Smooth muscle cell (in vitro differentiated cells): ENCODE measurements at regions not wholly inside any gene's neighbourhood (a gene's known extent, or its start where the extent isn't known, plus 50 kb on each side); places are given as distances from the start of the nearest gene placed in this dataset.

ENCODE experiments used
- DNase-seq: peaks from one replicate; lab custom pipeline; 2025; ENCODE audit not compliant: unreplicated experiment; lab: John Stamatoyannopoulos, UW
- H2AFZ ChIP-seq: fragments of 200-600 bp; sonication (generic); 2 replicates; pipeline ENCODE4 v1.6.0; 2016; ENCODE audit warnings: antibody characterized with exemption, low read depth, mild to moderate bottlenecking
- H3F3A ChIP-seq: fragments of 200-600 bp; sonication (generic); 2 replicates; pipeline ENCODE4 v1.6.0; 2017; ENCODE audit warnings: antibody characterized with exemption, low read depth
- H3K27ac ChIP-seq: fragments of 200-600 bp; sonication (generic); 2 replicates; pipeline ENCODE4 v1.5.1; 2016; ENCODE audit warnings: low read depth, mild to moderate bottlenecking
- H3K27me3 ChIP-seq: fragments of 200-600 bp; sonication (generic); 2 replicates; pipeline ENCODE4 v1.6.1; 2016; ENCODE audit warnings: low read depth, mild to moderate bottlenecking
- H3K36me3 ChIP-seq: fragments of 200-600 bp; sonication (generic); 2 replicates; pipeline ENCODE4 v1.5.1; 2016; ENCODE audit warnings: low read depth
- H3K4me1 ChIP-seq: fragments of 200-600 bp; sonication (generic); 2 replicates; pipeline ENCODE4 v1.5.1; 2016; ENCODE audit warnings: low read depth
- H3K4me2 ChIP-seq: fragments of 200-600 bp; sonication (generic); 2 replicates; pipeline ENCODE4 v1.6.0; 2016; ENCODE audit warnings: mild to moderate bottlenecking
- H3K4me3 ChIP-seq: fragments of 200-600 bp; sonication (generic); 2 replicates; pipeline ENCODE4 v1.5.1; 2016; ENCODE audit warnings: mild to moderate bottlenecking
- H3K79me2 ChIP-seq: fragments of 200-600 bp; sonication (generic); 2 replicates; pipeline ENCODE4 v1.6.0; 2016; ENCODE audit warnings: low read depth, mild to moderate bottlenecking
- H3K9ac ChIP-seq: fragments of 200-600 bp; sonication (generic); 2 replicates; pipeline ENCODE4 v1.6.0; 2016; ENCODE audit warnings: low read depth
- H3K9me3 ChIP-seq: fragments of 200-600 bp; sonication (generic); replicated peaks from 2 replicates; pipeline ENCODE4 v1.5.1; 2016; ENCODE audit warnings: low read depth
- H4K20me1 ChIP-seq: fragments of 200-600 bp; sonication (generic); 2 replicates; pipeline ENCODE4 v1.6.0; 2016; ENCODE audit warnings: low read depth
- WGBS: methylation state at CpG from one replicate; pipeline ENCODE4 v1.1.7; 2016; ENCODE audit warnings: low lambda C conversion rate; 5-methylcytosine and 5-hydroxymethylcytosine counted together
- TF ChIP-seq, protein P1 (sequence below): fragments of 200-600 bp; sonication (generic); IDR thresholded peaks from 2 replicates; pipeline ENCODE4 v1.5.1; 2017; ENCODE audit warnings: borderline replicate concordance, mild to moderate bottlenecking, antibody characterized with exemption; ENCODE audit not compliant: insufficient read depth, poor library complexity, severe bottlenecking

- no peak for DNase-seq
- Histone ChIP-seq H3F3A (peaks cover 2% of the 10 kb centered on the region), H3K9ac (no peak overlapping the region), H3K36me3 (no peaks in the 10 kb centered on the region), H3K4me1 (no peaks in the 10 kb centered on the region), H3K4me3 (no peak overlapping the region), H4K20me1 (no peaks in the 10 kb centered on the region), H3K9me3 (no peaks in the 10 kb centered on the region), H3K4me2 (no peak overlapping the region), H3K27ac (no peak overlapping the region), H2AFZ (no peak overlapping the region), H3K79me2 (no peaks in the 10 kb centered on the region), H3K27me3 (no peaks in the 10 kb centered on the region)
- TF ChIP-seq, protein P1, sequence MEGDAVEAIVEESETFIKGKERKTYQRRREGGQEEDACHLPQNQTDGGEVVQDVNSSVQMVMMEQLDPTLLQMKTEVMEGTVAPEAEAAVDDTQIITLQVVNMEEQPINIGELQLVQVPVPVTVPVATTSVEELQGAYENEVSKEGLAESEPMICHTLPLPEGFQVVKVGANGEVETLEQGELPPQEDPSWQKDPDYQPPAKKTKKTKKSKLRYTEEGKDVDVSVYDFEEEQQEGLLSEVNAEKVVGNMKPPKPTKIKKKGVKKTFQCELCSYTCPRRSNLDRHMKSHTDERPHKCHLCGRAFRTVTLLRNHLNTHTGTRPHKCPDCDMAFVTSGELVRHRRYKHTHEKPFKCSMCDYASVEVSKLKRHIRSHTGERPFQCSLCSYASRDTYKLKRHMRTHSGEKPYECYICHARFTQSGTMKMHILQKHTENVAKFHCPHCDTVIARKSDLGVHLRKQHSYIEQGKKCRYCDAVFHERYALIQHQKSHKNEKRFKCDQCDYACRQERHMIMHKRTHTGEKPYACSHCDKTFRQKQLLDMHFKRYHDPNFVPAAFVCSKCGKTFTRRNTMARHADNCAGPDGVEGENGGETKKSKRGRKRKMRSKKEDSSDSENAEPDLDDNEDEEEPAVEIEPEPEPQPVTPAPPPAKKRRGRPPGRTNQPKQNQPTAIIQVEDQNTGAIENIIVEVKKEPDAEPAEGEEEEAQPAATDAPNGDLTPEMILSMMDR: no peak
- 70% methylated on average over 3 of the region's 3 CpGs for WGBS
Observed at GRCh38 chr11:128374026-128374425, 213.3 kb downstream of the ETS1 start.

GRCh38 chr11:128372977-128373376, 214.4 kb downstream of the ETS1 start:
- Histone ChIP-seq H3K27ac (no peak overlapping the region), H3K4me3 (no peak overlapping the region), H4K20me1 (no peaks in the 10 kb centered on the region), H3K79me2 (no peaks in the 10 kb centered on the region), H3K9ac (no peak overlapping the region), H3K36me3 (no peaks in the 10 kb centered on the region), H3K4me1 (no peaks in the 10 kb centered on the region), H2AFZ (no peak overlapping the region), H3K9me3 (no peaks in the 10 kb centered on the region), H3K4me2 (no peak overlapping the region), H3K27me3 (no peaks in the 10 kb centered on the region), H3F3A (peaks cover 2% of the 10 kb centered on the region)
- TF ChIP-seq, protein P1: no peak
- WGBS: 81% methylated on average over 1 of the region's 1 CpG
- DNase-seq: no peak

- TF ChIP-seq, protein P1: no peak
- H3K79me2 ChIP-seq: no peaks in the 10 kb centered on the region
- no peaks in the 10 kb centered on the region for H3K4me1 ChIP-seq
- 83% methylated on average over 10 of the region's 10 CpGs for WGBS
- H3K9me3 ChIP-seq: no peaks in the 10 kb centered on the region
- H3F3A ChIP-seq: no peaks in the 10 kb centered on the region
- no peak for DNase-seq
- H3K27ac ChIP-seq: no peak overlapping the region
- no peaks in the 10 kb centered on the region for H3K36me3 ChIP-seq
- H2AFZ ChIP-seq: no peak overlapping the region
- H3K9ac ChIP-seq: no peak overlapping the region
- H3K4me3 ChIP-seq: no peak overlapping the region
- no peaks in the 10 kb centered on the region for H3K27me3 ChIP-seq
- H4K20me1 ChIP-seq: no peaks in the 10 kb centered on the region
- no peak overlapping the region for H3K4me2 ChIP-seq
Observed at GRCh38 chr11:128367573-128367972, 219.8 kb downstream of the ETS1 start.

DNA sequence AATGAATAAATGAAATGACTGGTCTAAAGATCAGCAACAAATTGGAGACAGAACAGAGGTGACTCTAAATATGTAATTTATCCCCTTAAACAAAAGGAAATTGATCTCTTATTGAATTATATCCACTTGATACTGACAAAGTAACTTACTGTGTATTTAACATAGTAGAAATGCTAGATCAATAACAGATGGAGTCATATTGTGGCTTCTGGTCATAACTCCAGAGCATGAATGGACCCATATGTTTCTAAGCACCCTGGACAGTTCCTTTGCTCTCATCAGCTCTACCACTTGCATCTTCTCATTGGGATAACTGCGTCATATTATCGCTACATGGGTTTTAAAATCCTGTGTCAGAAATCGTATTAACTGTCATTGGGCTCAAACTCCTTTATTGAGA, 222.3 kb downstream of the ETS1 start:
- Histone ChIP-seq H3K27ac (no peak overlapping the region), H3K27me3 (no peaks in the 10 kb centered on the region)
- DNase-seq: no peak

More for the DNA sequence above, 222.3 kb downstream of the ETS1 start:
- TF ChIP-seq, protein P1: no peak
- WGBS: 74% methylated on average over 3 of the region's 3 CpGs
- no peaks in the 10 kb centered on the region for H4K20me1 ChIP-seq
- H2AFZ ChIP-seq: no peak overlapping the region
- H3K9me3 ChIP-seq: no peaks in the 10 kb centered on the region
- peaks cover 7% of the 10 kb centered on the region for H3F3A ChIP-seq
- H3K4me1 ChIP-seq: no peaks in the 10 kb centered on the region
- H3K9ac ChIP-seq: no peak overlapping the region
- no peaks in the 10 kb centered on the region for H3K36me3 ChIP-seq
- no peaks in the 10 kb centered on the region for H3K79me2 ChIP-seq
- H3K4me3 ChIP-seq: no peak overlapping the region
- no peak overlapping the region for H3K4me2 ChIP-seq
